CD14-positive monocyte (primary cell): ENCODE measurements at regions not wholly inside any gene's neighbourhood (a gene's known extent, or its start where the extent isn't known, plus 50 kb on each side); places are given as distances from the start of the nearest gene placed in this dataset.

Experiments
- DNase-seq, 3 donors: peaks; one replicate each; pipeline ENCODE4 v3.0.0-alpha.2; 2011 to 2022
- H2AFZ ChIP-seq: 2 replicates; pipeline ENCODE4 v1.6.0; 2012; ENCODE audit warnings: mild to moderate bottlenecking, low read depth, low read length, inconsistent platforms; ENCODE audit not compliant: insufficient read depth, poor library complexity, severe bottlenecking
- H3K27ac ChIP-seq, 2 donors: 1 replicate in 1 of 2; 2 replicates in 1 of 2; pipeline ENCODE4 v1.5.1; 2012 to 2013; ENCODE audit warnings: low read length in 2 of 2, control low read depth in 1 of 2, inconsistent platforms in 1 of 2, low read depth in 1 of 2, mild to moderate bottlenecking in 1 of 2
- H3K27me3 ChIP-seq, 2 donors: one replicate each; pipeline versions ENCODE4 v1.6.0 to v1.6.1; 2011 to 2013; ENCODE audit warnings: low read length in 2 of 2; ENCODE audit not compliant: control insufficient read depth in 2 of 2, insufficient read depth in 2 of 2
- H3K36me3 ChIP-seq, 2 donors: replicated peaks in 1 of 2; 1 replicate in 1 of 2; 2 replicates in 1 of 2; pipeline versions ENCODE4 v1.5.1 to v1.6.1; 2012 to 2013; ENCODE audit warnings: low read length in 2 of 2, control low read depth in 1 of 2, inconsistent platforms in 1 of 2, mild to moderate bottlenecking in 1 of 2; ENCODE audit not compliant: insufficient read depth in 2 of 2, control insufficient read depth in 1 of 2
- H3K4me1 ChIP-seq, 2 donors: 1 replicate in 1 of 2; 2 replicates in 1 of 2; pipeline versions ENCODE4 v1.5.1 to v1.6.1; 2012 to 2013; ENCODE audit warnings: low read length in 2 of 2, control low read depth in 1 of 2, inconsistent platforms in 1 of 2, mild to moderate bottlenecking in 1 of 2, moderate library complexity in 1 of 2; ENCODE audit not compliant: insufficient read depth in 2 of 2, control insufficient read depth in 1 of 2
- H3K4me2 ChIP-seq: replicated peaks from 2 replicates; pipeline ENCODE3; 2012; ENCODE audit warnings: low read length, moderate library complexity, mild to moderate bottlenecking; ENCODE audit not compliant: poor library complexity, severe bottlenecking; ENCODE audit errors: extremely low read depth
- H3K4me3 ChIP-seq, 3 experiments: fragments of 200-600 bp in 1 of 3; sonication (generic) in 1 of 3; replicated peaks in 1 of 3; 1 replicate in 2 of 3; 2 replicates in 1 of 3; pipeline ENCODE4 v1.5.1; 2011 to 2013; ENCODE audit warnings: low read length in 3 of 3, mild to moderate bottlenecking in 3 of 3, control low read depth in 2 of 3, low read depth in 2 of 3, inconsistent platforms in 1 of 3, moderate library complexity in 1 of 3
- H3K79me2 ChIP-seq: 2 replicates; pipeline ENCODE4 v1.6.0; 2012; ENCODE audit warnings: mild to moderate bottlenecking, control low read depth, inconsistent platforms, low read length, moderate library complexity; ENCODE audit not compliant: insufficient read depth
- H3K9ac ChIP-seq: 2 replicates; pipeline ENCODE4 v1.6.0; 2017; ENCODE audit warnings: low read length, mild to moderate bottlenecking; ENCODE audit not compliant: insufficient read depth, poor library complexity, severe bottlenecking
- H3K9me3 ChIP-seq, 2 donors: replicated peaks in 1 of 2; 1 replicate in 1 of 2; 2 replicates in 1 of 2; pipeline versions ENCODE4 v1.5.1 to v1.6.1; 2012 to 2013; ENCODE audit warnings: low read length in 2 of 2, control low read depth in 1 of 2; ENCODE audit not compliant: control insufficient read depth in 1 of 2, insufficient read depth in 1 of 2
- H4K20me1 ChIP-seq: 2 replicates; pipeline ENCODE4 v1.6.0; 2012; ENCODE audit warnings: mild to moderate bottlenecking, low read length, control low read depth, moderate library complexity; ENCODE audit not compliant: insufficient read depth
- H3K27ac Mint-ChIP-seq, 7 donors: one replicate each; pipeline ENCODE4 v1.8.0; 2020; ENCODE audit warnings: mild to moderate bottlenecking in 7 of 7, mixed read lengths in 7 of 7, moderate library complexity in 6 of 7, inconsistent platforms in 2 of 7
- H3K27me3 Mint-ChIP-seq, 3 donors: one replicate each; pipeline ENCODE4 v1.8.0; 2021 to 2022; ENCODE audit warnings: low read depth in 3 of 3, mild to moderate bottlenecking in 3 of 3, mixed read lengths in 3 of 3, moderate library complexity in 3 of 3, inconsistent platforms in 1 of 3
- H3K36me3 Mint-ChIP-seq, 2 donors: one replicate each; pipeline ENCODE4 v1.8.0; 2020; ENCODE audit warnings: mixed read lengths in 2 of 2, inconsistent platforms in 1 of 2, mild to moderate bottlenecking in 1 of 2
- H3K4me1 Mint-ChIP-seq: one replicate; pipeline ENCODE4 v1.8.0; 2020; ENCODE audit warnings: mild to moderate bottlenecking, mixed read lengths
- H3K4me3 Mint-ChIP-seq, 2 donors: one replicate each; pipeline ENCODE4 v1.8.0; 2020; ENCODE audit warnings: mild to moderate bottlenecking in 2 of 2, mixed read lengths in 2 of 2, moderate library complexity in 1 of 2
- H3K9me3 Mint-ChIP-seq, 7 donors: one replicate each; pipeline ENCODE4 v1.8.0; 2020 to 2022; ENCODE audit warnings: mixed read lengths in 7 of 7, mild to moderate bottlenecking in 6 of 7, moderate library complexity in 6 of 7, inconsistent platforms in 2 of 7
- WGBS: methylation state at CpG from one replicate; pipeline ENCODE4 v1.1.5; 2013; ENCODE audit warnings: missing lambda C conversion rate; ENCODE audit not compliant: insufficient coverage; 5-methylcytosine and 5-hydroxymethylcytosine counted together
- intact Hi-C, 2 donors: fragments of 100-400 bp; cut with micrococcal nuclease; formaldehyde crosslinking; loops; one replicate each; pipeline versions ENCODE4 v1.15.0 to v1.15.1; 2023
- TF ChIP-seq, protein P1 (sequence below): fragments of 200-600 bp; IDR thresholded peaks from one replicate; pipeline ENCODE4 v1.8.0; 2022; ENCODE audit warnings: antibody characterized with exemption, mild to moderate bottlenecking

DNA sequence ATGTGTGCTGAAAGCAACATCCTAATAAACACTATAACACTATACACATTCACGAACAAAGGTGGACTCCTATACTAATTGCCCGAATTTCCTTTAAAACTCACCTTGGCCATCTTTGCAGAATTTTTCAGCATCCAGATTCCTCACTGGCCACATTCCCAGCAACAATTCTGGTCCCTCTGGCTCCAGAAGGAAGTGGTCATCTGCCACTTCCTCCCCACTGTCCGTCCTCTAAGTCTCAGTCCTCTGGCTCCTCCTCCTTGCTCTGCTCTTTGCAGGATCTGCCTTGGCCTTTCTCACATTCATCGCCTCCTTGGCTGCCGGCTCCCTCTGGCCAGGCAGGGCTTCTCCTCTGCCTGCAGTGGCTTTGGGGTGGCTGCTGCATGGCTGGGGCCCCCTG is 426.0 kb downstream of the FUT8 start:
- H3K4me2 ChIP-seq: no peak overlapping the region
- H3K4me1 ChIP-seq: no peaks in the 10 kb centered on the region
- Mint-ChIP-seq H3K27me3 (peaks cover 0 to 2% (median 0%) of the 10 kb centered on the region in 3 donors), H3K4me3 (no peak overlapping the region), H3K9me3 (peaks cover 0 to 2% (median 0%) of the 10 kb centered on the region in 7 donors), H3K27ac (no peak overlapping the region), H3K4me1 (peaks cover 6% of the 10 kb centered on the region), H3K36me3 (no peaks in the 10 kb centered on the region)
- H3K36me3 ChIP-seq: no peaks in the 10 kb centered on the region
- no peak overlapping the region for H3K9ac ChIP-seq
- no peak overlapping the region for H3K27ac ChIP-seq
- H3K4me3 ChIP-seq: no peak overlapping the region
- TF ChIP-seq, protein P1, sequence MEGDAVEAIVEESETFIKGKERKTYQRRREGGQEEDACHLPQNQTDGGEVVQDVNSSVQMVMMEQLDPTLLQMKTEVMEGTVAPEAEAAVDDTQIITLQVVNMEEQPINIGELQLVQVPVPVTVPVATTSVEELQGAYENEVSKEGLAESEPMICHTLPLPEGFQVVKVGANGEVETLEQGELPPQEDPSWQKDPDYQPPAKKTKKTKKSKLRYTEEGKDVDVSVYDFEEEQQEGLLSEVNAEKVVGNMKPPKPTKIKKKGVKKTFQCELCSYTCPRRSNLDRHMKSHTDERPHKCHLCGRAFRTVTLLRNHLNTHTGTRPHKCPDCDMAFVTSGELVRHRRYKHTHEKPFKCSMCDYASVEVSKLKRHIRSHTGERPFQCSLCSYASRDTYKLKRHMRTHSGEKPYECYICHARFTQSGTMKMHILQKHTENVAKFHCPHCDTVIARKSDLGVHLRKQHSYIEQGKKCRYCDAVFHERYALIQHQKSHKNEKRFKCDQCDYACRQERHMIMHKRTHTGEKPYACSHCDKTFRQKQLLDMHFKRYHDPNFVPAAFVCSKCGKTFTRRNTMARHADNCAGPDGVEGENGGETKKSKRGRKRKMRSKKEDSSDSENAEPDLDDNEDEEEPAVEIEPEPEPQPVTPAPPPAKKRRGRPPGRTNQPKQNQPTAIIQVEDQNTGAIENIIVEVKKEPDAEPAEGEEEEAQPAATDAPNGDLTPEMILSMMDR: no peak
- H2AFZ ChIP-seq: no peak overlapping the region
- no peak for DNase-seq
- no peaks in the 10 kb centered on the region for H3K79me2 ChIP-seq
- H4K20me1 ChIP-seq: no peaks in the 10 kb centered on the region
- intact Hi-C loops: no loop called here
- no peaks in the 10 kb centered on the region for H3K27me3 ChIP-seq
- H3K9me3 ChIP-seq: peaks cover 0 to 3% of the 10 kb centered on the region in 2 donors
- WGBS: 77% methylated on average over 5 of the region's 5 CpGs

DNA sequence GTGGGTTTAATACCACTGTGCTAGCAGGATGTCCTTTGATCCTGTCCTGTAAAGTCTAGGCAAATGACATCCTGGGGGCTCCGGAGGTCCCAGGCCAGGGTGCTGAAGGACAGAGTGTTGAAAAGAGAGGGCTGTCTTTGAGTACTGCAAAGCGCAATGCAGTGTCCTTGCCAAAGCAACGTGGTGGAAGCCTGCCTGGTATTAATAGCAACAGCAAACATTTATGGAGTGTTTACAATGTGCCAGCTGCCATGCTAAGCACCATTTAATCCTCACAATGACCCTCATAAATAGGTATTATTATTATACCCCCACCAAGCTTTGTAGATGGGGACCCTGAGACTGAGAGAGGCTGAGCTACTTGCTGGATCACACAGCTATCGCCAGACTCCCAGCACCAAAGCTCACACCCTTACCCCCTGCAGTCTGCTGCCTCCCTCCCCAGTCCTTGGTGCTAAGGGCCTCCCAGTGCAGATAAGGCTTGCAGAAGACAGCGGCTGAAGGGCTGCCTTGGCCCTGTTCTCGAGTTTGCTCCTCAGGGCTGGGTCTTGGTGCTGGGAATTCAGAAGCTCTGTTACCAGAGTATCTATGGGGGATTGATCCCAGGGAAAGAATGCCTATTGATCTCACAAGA is 427.7 kb downstream of the FUT8 start:
- H3K27ac ChIP-seq: no peak overlapping the region
- H3K4me1 ChIP-seq: no peaks in the 10 kb centered on the region
- H4K20me1 ChIP-seq: no peaks in the 10 kb centered on the region
- H3K4me3 Mint-ChIP-seq: no peak overlapping the region
- 93% methylated on average over 2 of the region's 6 CpGs for WGBS
- peaks cover 6% of the 10 kb centered on the region for H3K4me1 Mint-ChIP-seq
- peaks cover 0 to 2% (median 0%) of the 10 kb centered on the region in 3 donors for H3K27me3 Mint-ChIP-seq
- no peak for DNase-seq
- H3K4me2 ChIP-seq: no peak overlapping the region
- no peak overlapping the region for H3K9ac ChIP-seq
- H3K9me3 ChIP-seq: peaks cover 0 to 3% of the 10 kb centered on the region in 2 donors
- no peaks in the 10 kb centered on the region for H3K27me3 ChIP-seq
- no peaks in the 10 kb centered on the region for H3K79me2 ChIP-seq
- H3K9me3 Mint-ChIP-seq: peaks cover 0 to 2% (median 0%) of the 10 kb centered on the region in 7 donors
- H3K36me3 ChIP-seq: no peaks in the 10 kb centered on the region
- H3K36me3 Mint-ChIP-seq: no peaks in the 10 kb centered on the region
- no peak overlapping the region for H3K27ac Mint-ChIP-seq
- no peak overlapping the region for H3K4me3 ChIP-seq
- no peak overlapping the region for H2AFZ ChIP-seq
- TF ChIP-seq, protein P1: no peak
- intact Hi-C loops: no loop called here
